AG04450 (cell line): ENCODE measurements at regions not wholly inside any gene's neighbourhood (a gene's known extent, or its start where the extent isn't known, plus 50 kb on each side); places are given as distances from the start of the nearest gene placed in this dataset.

ENCODE experiments used
- CTCF ChIA-PET: fragments of 300-600, 350-600 bp; formaldehyde crosslinking; extraction: SDS; loops from one replicate; lab custom pipeline; 2022; ENCODE audit warnings: antibody characterized with exemption, inconsistent platforms; lab: Charles Lee
- POLR2A ChIA-PET: fragments of 350-600 bp; formaldehyde crosslinking; extraction: SDS; loops from one replicate; lab custom pipeline; 2021; ENCODE audit warnings: antibody characterized with exemption, inconsistent platforms; lab: Yijun Ruan, JAX
- DNase-seq: peaks from one replicate; pipeline ENCODE4 v3.0.0-alpha.2; 2011; ENCODE audit warnings: low read depth, low spot score
- H3K27ac ChIP-seq: one replicate; pipeline ENCODE4 v1.5.1; 2012; ENCODE audit warnings: low read depth, low read length, control low read depth
- H3K27me3 ChIP-seq: one replicate; pipeline ENCODE4 v1.6.0; 2012; ENCODE audit warnings: low read length; ENCODE audit not compliant: control insufficient read depth, insufficient read depth
- H3K4me3 ChIP-seq: 2 replicates; pipeline ENCODE4 v1.5.1; 2011; ENCODE audit warnings: mild to moderate bottlenecking, low read depth, low read length, control low read depth
- H3K9me3 ChIP-seq: 2 replicates; pipeline ENCODE4 v1.5.1; 2012; ENCODE audit warnings: low read length; ENCODE audit not compliant: control insufficient read depth, insufficient read depth
- CTCF ChIP-seq: IDR thresholded peaks from 2 replicates; pipeline ENCODE4 v1.5.1; 2011; ENCODE audit warnings: low read depth, low read length, control low read depth, inconsistent platforms

- Histone ChIP-seq H3K27ac (no peak overlapping the region), H3K9me3 (no peaks in the 10 kb centered on the region), H3K27me3 (no peaks in the 10 kb centered on the region), H3K4me3 (no peak overlapping the region)
- no peak for TF ChIP-seq CTCF
- ChIA-PET CTCF (no interaction called here), POLR2A (no interaction called here)
- no peak for DNase-seq
Observed at GRCh38 chr4:32470087-32470585, 1750.0 kb downstream of the PCDH7 start.

GRCh38 chr4:32472918-32473317 lies 1752.7 kb downstream of the PCDH7 start:
- DNase-seq: no peak
- no peak overlapping the region for H3K4me3 ChIP-seq
- no peaks in the 10 kb centered on the region for H3K27me3 ChIP-seq
- no peak for TF ChIP-seq CTCF
- POLR2A ChIA-PET: no interaction called here
- H3K9me3 ChIP-seq: peaks cover 4% of the 10 kb centered on the region; the same call in 1 of the 2 replicates
- CTCF ChIA-PET: no interaction called here
- H3K27ac ChIP-seq: no peak overlapping the region

DNA sequence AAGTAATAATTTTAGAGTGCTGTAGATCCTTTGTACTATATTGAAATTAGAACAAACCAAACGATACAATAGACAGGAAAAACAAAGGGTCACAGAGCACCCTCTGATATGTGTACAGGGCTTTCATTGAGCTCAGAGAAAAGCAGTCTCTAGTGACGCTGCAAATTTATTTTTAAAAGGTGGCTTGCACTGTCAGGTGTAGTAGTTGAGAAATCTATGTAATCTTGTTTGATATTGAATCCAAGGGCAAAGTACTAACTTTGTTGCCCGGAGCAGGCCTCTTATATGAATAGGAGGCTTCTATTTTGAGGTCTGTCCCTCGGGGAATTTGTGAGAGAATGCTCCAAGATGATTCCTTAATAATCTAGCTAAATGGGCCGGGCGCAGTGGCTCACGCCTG lies 1755.5 kb downstream of the PCDH7 start:
- TF ChIP-seq CTCF: no peak
- Histone ChIP-seq H3K9me3 (peaks cover 4% of the 10 kb centered on the region; the same call in 1 of the 2 replicates), H3K4me3 (no peak overlapping the region), H3K27me3 (no peaks in the 10 kb centered on the region), H3K27ac (no peak overlapping the region)
- ChIA-PET POLR2A (no interaction called here), CTCF (no interaction called here)
- no peak for DNase-seq

GRCh38 chr4:32477518-32477917 lies 1757.3 kb downstream of the PCDH7 start:
- ChIA-PET CTCF (no interaction called here), POLR2A (no interaction called here)
- Histone ChIP-seq H3K27me3 (no peaks in the 10 kb centered on the region), H3K27ac (no peak overlapping the region), H3K4me3 (no peak overlapping the region), H3K9me3 (peaks cover 7% of the 10 kb centered on the region; the same call in 1 of the 2 replicates)
- TF ChIP-seq CTCF: no peak
- DNase-seq: no peak

GRCh38 chr4:32485956-32486355 lies 1765.8 kb downstream of the PCDH7 start:
- ChIA-PET POLR2A (no interaction called here), CTCF (no interaction called here)
- H3K27ac ChIP-seq: no peak overlapping the region
- DNase-seq: no peak
- H3K9me3 ChIP-seq: peaks cover 6% of the 10 kb centered on the region; the same call in 1 of the 2 replicates
- no peak for TF ChIP-seq CTCF
- no peak overlapping the region for H3K4me3 ChIP-seq
- no peaks in the 10 kb centered on the region for H3K27me3 ChIP-seq
